ENCODE measurements at regions not wholly inside any gene's neighbourhood (a gene's known extent, or its start where the extent isn't known, plus 50 kb on each side); places are given as distances from the start of the nearest gene placed in this dataset.

GRCh38 chr4:185921583-185922555 lies 109.9 kb upstream of the SORBS2 start:
- DNase-seq (ENCODE audit: low read depth in 3 of 3, low spot score in 2 of 3) = no peak

GRCh38 chr4:185924458-185925044 lies 112.6 kb upstream of the SORBS2 start:
- no peak for DNase-seq (ENCODE audit: low read depth in 3 of 3, low spot score in 2 of 3)

- DNase-seq (ENCODE audit: low read depth in 3 of 3, low spot score in 2 of 3) = no peak
Measured at GRCh38 chr4:185925910-185926360, 113.9 kb upstream of the SORBS2 start.

DNA sequence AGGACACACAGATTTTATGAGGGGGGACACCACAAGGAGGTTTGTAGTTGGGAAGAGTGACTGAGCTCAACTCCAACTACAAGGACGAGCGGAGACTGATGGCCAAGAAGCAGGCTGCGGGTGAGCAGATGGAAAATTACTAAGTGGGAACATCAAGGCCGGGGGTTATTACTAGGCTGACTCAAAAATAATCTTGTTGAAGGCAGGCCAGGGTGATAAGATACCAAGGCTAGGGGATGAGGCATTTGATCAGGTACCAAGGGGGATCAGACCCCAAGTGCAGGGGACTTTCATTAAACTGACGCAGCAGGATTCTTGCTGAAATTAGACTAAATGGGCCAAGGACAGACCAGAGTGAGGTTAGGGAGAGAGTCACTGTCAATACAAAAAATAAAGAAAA lies 119.4 kb upstream of the SORBS2 start:
- no peak for DNase-seq (ENCODE audit: low read depth in 3 of 3, low spot score in 2 of 3)

DNA sequence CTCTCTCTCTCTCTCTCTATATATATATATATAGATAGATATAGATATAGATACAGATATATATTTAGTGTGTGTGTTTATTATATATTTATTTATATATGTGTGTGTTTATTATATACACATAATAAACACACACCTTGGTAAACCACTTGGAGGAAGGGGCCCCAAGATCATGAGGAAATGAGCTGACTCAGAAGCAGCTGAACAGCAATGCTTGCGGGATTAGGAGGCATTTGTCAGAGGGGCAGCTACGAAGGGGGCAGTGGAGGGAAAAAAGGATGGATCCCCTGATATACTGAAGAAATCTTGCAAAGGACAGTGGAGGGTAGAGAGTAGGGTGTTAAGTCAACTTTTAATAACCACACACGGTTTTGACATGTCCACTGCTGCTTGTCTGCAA lies 120.0 kb upstream of the SORBS2 start:
- no peak for DNase-seq (ENCODE audit: low read depth in 3 of 3, low spot score in 2 of 3)

GRCh38 chr4:185932491-185932890 lies 120.5 kb upstream of the SORBS2 start:
- no peak for DNase-seq (ENCODE audit: low read depth in 3 of 3, low spot score in 2 of 3)

DNA sequence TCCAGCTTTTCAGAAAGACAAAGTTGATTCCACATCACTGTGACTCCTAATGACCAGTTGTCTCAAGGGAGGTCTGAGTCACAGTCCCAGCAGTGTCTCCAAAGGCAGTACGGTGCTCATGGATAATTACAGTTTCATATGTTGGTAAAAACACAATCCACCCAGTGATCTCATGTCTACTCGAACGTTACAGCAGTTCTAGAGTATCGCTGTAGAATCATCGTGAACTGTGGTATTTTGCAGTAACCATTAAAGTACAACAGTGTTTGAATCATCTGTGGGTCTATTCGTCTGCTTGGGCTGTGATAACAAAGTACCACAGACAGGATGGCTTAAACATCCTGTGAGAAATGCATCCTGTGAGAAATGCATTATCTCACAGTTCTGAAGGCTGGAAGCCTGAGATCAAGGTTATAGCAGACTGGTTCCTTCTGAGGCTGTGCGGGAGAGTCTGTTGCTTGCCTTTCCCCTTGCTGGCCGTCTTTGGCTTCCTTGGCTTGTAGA lies 121.1 kb upstream of the SORBS2 start:
- no peak for DNase-seq (ENCODE audit: low read depth in 3 of 3, low spot score in 2 of 3)

- no peak for DNase-seq (ENCODE audit: low read depth in 3 of 3, low spot score in 2 of 3)
Measured at GRCh38 chr4:185936650-185937376, 124.8 kb upstream of the SORBS2 start.

DNA sequence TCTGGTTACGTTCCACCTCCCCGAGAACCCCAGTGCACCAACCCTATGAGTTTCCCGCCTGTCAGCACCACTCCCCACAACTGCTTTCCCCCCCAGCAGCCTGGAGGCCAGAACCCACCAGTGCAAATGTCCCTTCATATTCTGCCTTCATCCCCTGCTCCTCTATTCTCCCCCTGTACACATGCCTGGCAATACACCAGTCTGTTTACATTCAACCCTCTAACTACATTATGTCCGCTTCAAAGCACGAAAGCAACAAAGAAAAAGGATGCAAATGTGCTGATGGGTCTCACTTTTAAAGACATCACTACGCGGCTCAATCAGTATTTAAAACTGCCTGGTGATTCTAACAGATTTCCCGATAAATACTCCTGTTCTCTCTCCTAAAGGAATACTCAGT lies 126.7 kb upstream of the SORBS2 start:
- DNase-seq (ENCODE audit: low read depth in 3 of 3, low spot score in 2 of 3) = no peak

- no peak for DNase-seq (ENCODE audit: low read depth in 3 of 3, low spot score in 2 of 3)
Measured at GRCh38 chr4:185941461-185941860, 127.5 kb upstream of the TLR3 start.

DNA sequence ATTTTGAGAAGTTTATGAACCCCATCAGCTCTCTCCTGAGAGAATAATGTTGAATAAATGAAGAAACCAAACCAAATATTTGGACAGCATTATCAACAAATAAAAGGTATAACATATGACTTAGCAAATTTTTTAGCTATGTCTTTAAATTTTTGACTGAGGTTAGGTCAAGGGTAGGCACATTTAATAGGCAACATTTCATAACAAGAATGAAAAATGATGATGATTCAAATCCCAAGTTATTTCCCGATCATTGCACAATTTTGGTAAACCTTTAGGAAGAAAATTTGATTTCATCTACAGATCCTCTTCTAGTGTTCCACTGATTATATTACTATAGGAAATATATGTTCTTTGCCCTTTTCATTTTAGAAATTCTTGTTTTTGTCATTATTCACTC lies 123.7 kb upstream of the TLR3 start:
- no peak for DNase-seq (ENCODE audit: low read depth in 3 of 3, low spot score in 2 of 3)

GRCh38 chr4:185945906-185946305 lies 123.0 kb upstream of the TLR3 start:
- DNase-seq (ENCODE audit: low read depth in 3 of 3, low spot score in 2 of 3) = no peak

GRCh38 chr4:185950891-185951290 lies 118.1 kb upstream of the TLR3 start:
- no peak for DNase-seq (ENCODE audit: low read depth in 3 of 3, low spot score in 2 of 3)

- no peak for DNase-seq (ENCODE audit: low read depth in 3 of 3, low spot score in 2 of 3)
Measured at GRCh38 chr4:185955151-185955770, 113.7 kb upstream of the TLR3 start.

DNA sequence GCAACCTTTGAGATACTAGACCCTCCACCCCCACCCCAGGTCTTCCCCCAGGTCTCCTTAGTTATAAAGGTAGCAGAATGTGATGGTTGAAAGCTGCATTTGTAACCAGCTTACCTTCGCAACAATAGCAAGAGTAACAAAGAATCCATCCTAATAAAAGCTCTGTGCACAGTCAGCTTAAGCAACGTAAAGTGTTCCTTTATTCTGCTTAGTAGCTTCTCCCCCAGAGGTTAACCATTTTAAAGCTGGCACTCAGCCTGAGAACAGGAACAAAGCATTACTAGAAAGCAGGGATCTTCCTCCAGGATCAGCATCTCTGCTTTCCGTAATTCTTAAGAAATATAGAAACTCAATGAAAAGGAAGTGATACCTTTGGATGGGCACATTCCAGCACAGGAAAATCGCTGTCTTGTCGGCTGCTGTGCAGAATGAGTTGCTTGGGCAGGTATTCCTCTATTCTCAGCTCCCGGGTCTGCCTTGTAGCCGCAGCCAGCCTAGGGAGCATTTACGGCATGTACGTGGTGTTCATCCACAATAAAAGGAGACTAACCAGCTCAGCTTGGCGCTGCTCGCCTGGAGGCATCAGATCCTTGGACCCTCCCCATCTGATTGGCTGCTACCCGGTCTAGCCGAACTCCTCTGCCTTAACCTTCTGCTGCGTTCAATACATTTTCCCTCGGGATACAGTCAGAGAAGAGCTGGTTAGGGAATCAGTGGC lies 113.0 kb upstream of the TLR3 start:
- DNase-seq (ENCODE audit: low read depth in 3 of 3, low spot score in 2 of 3) = no peak

- DNase-seq (ENCODE audit: low read depth in 3 of 3, low spot score in 2 of 3) = no peak
Measured at GRCh38 chr4:185956544-185956940, 112.4 kb upstream of the TLR3 start.

DNA sequence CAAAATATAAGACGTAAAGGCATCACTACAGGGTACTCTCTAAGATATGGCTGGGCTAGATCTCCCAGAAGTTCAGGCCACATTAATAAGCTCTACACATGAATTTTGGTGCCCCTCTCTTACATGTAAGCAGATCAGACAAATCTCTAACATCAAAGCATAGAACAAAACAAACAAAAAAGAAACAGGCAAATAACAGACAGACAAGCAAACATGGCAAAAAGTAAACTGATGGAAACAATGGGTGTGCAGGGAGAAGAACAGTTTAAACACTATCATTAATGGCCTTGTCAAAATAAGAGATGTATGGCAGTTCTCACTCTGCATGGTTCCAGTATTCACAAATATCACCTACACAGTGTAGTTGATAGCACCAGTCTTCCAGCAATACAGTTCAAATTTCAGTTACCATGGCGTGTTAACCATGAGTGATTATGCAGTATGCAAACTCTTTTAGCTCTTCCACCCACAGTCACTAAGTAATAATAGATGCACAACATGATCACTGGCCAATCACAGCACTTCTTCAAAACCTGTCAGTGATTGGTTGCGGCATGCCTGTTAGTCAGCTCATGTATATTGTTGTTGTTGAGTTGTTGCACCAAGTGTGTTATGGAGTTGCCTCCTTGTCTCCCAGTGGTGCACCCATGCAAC lies 110.7 kb upstream of the TLR3 start:
- no peak for DNase-seq (ENCODE audit: low read depth in 3 of 3, low spot score in 2 of 3)

DNA sequence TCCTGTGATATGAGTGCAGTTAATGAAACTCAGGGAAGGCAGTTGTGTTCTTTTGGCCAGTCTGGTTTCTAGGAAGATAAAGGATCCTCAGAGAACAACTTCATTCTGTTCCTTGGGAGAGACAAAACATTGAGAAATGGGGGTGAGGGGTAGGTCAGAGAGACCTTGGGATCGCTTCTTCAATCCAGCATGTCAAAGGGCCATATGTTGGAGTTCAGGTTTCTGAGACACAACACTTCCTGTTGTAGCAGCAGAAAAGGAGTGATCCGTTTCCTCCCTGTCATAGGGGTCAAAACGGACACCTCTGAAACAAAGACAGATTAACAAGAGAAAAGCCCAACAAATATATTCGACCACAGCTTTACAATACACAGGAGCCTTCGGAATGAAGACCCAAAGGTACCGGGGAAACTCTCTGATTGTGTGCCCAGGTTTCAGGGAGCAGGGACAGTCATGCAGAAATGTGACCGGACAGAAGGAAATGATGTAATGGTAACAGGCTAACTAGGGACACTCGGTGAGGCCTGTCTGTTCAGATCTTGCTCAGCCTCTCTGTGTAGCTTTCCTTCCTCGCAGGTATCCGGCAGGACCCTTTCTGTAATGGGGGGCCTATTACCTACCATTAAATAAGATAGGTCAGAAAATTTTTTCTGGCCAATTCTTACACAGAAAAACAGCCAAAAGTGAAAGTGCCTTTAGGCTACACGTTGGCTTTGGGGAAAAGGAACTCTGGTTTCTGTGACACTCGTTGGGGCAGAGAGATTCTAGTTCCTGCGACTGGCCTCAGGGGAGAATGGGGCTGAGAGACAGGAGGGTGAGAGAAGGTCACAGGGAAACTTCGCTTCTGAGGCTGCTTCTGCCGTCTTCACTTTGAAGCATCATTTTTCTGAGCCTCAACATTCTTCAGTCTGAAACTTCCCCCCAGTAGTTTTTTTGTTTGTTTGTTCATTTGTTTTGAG lies 103.3 kb upstream of the TLR3 start:
- no peak for DNase-seq (ENCODE audit: low read depth in 3 of 3, low spot score in 2 of 3)

DNA sequence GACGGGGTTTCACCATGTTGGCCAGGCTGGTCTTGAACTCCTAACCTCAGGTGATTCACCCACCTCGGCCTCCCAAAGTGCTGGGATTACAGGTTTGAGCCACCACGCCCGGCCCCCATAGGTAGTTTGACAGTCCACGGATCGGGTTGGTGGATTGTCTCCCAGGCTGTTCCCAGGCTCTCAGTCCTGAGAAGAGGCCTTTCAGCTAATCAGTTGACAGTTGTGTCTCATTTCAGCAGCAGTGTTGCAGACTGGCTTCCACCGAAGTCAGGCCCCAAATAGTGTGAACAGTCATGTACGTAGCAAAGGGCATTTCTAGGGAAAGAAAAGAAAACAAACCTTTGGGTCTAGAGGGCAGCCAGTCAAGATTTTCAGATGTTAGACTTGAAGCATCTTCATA lies 102.4 kb upstream of the TLR3 start:
- DNase-seq (ENCODE audit: low read depth in 3 of 3, low spot score in 2 of 3) = no peak

All from right renal cortex interstitium (tissue), 3 donors.